GM21619 (cell line): ENCODE measurements at regions not wholly inside any gene's neighbourhood (a gene's known extent, or its start where the extent isn't known, plus 50 kb on each side); places are given as distances from the start of the nearest gene placed in this dataset.
A peak's percentile ranks its signal among the peaks of the same experiment; 100 is the strongest.

Source experiments
- ATAC-seq: cut with Tn5 transposase; IDR thresholded peaks from one replicate; pipeline ENCODE4 v1.9.1; 2021; ENCODE audit not compliant: unreplicated experiment

- no peak for ATAC-seq
These were observed 59.2 kb upstream of the ANTXRL start for GRCh38 chr10:46227571-46227935.

- ATAC-seq: no peak
These were observed 58.7 kb upstream of the ANTXRL start for GRCh38 chr10:46227936-46228562.

GRCh38 chr10:46228563-46229071 is 58.2 kb upstream of the ANTXRL start:
- ATAC-seq: peak; percentile 87

DNA sequence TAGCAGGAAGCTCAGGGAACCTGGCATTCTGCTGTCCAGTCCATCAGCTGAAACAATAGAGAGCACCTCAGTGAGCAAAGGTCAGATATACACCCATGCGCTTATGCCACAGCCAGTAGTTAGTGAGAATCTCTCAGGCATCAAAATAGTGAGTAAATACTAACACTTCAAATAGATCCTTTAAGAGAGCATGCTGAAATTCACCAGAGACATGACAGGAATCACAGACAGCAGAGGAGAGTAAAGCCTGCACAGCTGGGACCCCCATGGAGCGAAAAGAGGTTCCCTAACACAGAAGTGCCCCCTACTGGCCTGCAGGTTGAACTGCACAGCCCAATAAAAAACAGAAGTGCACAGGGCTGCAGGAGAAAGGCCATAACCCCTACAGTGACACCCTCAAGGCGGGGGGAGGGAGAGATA is 57.6 kb upstream of the ANTXRL start:
- ATAC-seq: no peak

DNA sequence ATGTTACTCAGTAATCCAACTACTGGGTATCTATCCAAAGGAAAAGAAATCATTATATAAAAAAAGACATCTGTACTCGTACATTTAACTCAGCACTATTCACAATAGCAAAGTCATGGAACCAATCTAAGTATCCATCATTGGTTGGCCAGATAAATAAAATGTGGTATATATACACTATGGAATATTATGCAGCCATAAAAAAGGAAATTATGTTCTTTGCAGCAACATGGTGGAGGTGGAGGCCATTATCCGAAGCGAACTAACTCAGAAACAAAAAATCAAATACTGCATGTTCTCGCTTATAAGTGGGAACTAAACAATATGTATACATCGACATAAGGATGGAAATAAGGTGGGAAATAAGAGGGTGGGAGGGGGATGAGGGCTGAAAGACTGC is 56.2 kb upstream of the ANTXRL start:
- no peak for ATAC-seq

DNA sequence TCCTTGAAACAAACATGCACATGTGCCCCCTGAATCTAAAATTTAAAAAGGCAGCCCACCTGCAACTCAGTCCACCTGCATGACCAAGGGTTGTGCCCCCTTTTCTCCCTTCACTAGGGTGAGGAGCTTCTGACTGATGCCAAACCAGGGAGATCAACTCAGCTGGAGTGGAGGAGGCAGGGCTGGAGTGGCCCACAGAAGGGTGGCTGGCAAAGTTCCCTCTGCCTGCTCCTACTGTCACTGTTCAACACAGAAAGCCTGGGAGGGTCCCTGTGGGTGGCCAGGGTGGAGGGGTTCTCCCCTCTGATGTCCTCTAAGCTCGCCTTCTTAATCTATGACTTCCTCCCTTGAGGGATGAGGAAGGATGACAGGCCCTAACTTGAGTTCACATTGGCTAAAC is 55.7 kb upstream of the ANTXRL start:
- no peak for ATAC-seq

GRCh38 chr10:46232084-46232483 is 54.7 kb upstream of the ANTXRL start:
- ATAC-seq: no peak

GRCh38 chr10:46232666-46233065 is 54.1 kb upstream of the ANTXRL start:
- no peak for ATAC-seq

DNA sequence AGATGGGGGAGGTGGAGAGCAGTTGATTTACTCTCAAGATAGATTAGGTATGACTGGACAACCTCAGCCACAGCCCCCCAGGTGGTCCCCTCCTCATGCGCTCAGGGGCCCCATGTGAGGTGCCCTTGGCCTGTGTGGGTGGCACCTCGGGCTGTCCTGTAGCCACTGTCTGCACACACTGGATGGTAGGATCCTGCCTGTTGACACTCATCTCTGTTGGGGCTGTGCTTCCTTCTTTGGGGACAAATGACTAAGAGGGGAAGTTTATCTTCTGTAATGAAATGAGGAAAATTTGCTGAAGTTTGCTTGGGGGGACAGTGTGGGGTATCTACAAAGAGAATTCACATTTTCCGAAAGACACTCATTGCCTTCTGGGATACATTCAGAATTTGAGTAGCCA is 53.6 kb upstream of the ANTXRL start:
- no peak for ATAC-seq

DNA sequence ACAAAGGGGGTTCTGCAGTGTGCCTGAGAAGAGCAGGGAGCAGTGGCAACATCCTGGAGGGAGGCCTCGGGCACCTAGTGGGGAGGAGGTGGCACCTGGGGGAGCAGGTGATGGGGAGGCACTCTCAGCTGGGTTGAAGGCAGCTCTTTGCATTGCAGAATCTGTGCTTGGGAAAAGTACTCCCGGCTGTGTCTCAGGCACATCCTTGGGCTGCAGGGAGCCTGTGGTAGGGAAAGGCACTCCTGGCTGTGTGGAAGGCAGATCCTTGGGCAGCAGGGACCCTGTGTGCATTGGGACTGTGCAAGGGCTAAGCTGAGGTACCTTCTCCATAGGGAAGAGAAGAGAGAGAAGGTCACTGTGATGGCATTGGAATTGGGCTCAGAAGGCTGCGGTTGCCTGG is 52.8 kb upstream of the ANTXRL start:
- ATAC-seq: no peak

GRCh38 chr10:46234431-46235060 is 52.3 kb upstream of the ANTXRL start:
- ATAC-seq: no peak

DNA sequence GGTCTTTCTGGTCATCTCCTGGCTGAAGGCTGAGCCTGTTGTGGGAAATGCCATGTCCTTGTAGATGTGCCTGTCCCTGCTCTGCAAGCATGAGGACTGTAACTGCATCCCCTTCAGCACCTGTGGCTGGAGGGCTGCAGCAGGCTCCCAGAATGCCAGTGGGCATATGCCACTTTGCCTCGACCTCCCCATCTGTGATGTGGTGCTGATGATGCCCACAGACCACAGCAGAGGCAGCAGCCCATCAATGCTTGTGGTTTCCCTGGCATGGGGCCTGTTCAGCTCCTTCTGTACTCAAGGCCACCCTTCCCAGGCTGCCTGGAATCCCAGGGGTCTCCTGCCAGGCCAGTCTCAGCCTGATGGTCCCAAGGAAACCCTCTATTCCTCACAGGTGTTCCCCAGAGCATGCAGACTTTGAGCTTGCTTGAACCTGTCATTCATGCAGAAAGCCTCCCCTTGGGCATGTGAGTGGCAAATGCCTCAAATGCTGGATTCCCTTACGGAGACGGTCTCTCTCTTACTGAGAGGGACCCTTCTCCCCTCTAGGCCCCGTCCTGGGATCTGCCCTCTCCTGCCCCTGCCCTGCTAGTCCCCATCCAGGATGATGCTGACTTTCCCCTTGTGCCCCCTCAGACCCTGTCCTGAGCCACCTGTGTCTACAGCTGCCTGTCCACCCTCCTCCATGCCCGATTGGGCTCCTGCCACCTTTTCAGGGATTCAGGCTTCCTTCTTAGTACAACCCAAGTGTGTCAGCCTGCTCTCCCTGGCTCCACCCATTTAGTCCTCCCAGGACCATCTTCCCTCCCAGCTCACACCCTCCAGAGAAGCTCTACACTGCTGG is 50.9 kb upstream of the ANTXRL start:
- ATAC-seq: no peak

DNA sequence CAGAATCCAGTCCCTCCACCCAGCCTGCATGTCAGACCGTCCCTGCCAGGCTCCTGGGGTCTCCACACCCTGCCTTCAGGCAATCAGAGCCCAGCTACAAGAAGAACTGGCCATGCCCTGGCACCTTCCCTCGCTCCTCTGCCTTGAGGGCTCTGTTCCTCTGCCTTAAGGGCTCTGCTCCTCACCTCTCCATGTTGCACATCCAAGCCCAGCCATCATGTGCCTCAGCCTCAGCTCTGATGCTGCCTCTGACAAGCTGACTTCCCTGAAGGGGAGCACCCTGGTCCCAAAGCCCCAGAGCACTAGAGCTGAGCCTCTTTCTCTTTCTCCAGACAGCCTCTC is 50.3 kb upstream of the ANTXRL start:
- ATAC-seq: no peak

- no peak for ATAC-seq
These were observed 49.7 kb upstream of the ANTXRL start for GRCh38 chr10:46236941-46237681.
